Mucosa of descending colon (tissue), 3 donors: ENCODE measurements at regions not wholly inside any gene's neighbourhood (a gene's known extent, or its start where the extent isn't known, plus 50 kb on each side); places are given as distances from the start of the nearest gene placed in this dataset.
"Not testable (repeated sequence)": the region's sequence is repeated elsewhere in the genome, so short reads cannot be mapped to it uniquely, and the experiment has no call there.

Source experiments
- ATAC-seq: fragments of 200-7000 bp; cut with Tn5 transposase; one replicate; pipeline ENCODE4 v1.9.1; 2020; ENCODE audit warnings: mild to moderate bottlenecking, moderate library complexity
- DNase-seq, 3 donors: peaks; one replicate each; pipeline ENCODE4 v3.0.0-alpha.2; 2020
- H3K36me3 ChIP-seq: fragments of 200-600 bp; one replicate; pipeline ENCODE4 v1.8.0; 2021; ENCODE audit warnings: low read depth, mild to moderate bottlenecking
- H3K4me1 ChIP-seq: fragments of 200-600 bp; one replicate; pipeline ENCODE4 v1.8.0; 2021; ENCODE audit warnings: low read depth, mild to moderate bottlenecking
- H3K4me3 ChIP-seq: fragments of 200-600 bp; one replicate; pipeline ENCODE4 v1.8.0; 2021; ENCODE audit warnings: mild to moderate bottlenecking
- H3K9me3 ChIP-seq: fragments of 200-600 bp; one replicate; pipeline ENCODE4 v1.8.0; 2021; ENCODE audit warnings: mild to moderate bottlenecking
- CTCF ChIP-seq: fragments of 200-600 bp; IDR thresholded peaks from one replicate; pipeline ENCODE4 v1.8.0; 2022; ENCODE audit warnings: antibody characterized with exemption, mild to moderate bottlenecking
- intact Hi-C, 2 donors: fragments of 100-400 bp; cut with DNase I in 1 of 2; cut with micrococcal nuclease in 1 of 2; formaldehyde crosslinking; loops; one replicate each; pipeline versions ENCODE4 v1.11.0 to v1.11.1; 2022; cut with DNase I, micrococcal nuclease
- donor health status: DM: no; HTN: no; CAD: no; lungs with moderate emphysema.
- donor health status: DM: no; HTN: no; CAD: no.
- donor health status: DM: no; HTN: yes; CAD: no.

- H3K4me3 ChIP-seq = no peak overlapping the region
- ATAC-seq = no peak
- DNase-seq = peak in 1 of 3 donors; percentile 31
- no peaks in the 10 kb centered on the region for H3K4me1 ChIP-seq
- no peak for TF ChIP-seq CTCF
- H3K36me3 ChIP-seq = no peaks in the 10 kb centered on the region
- intact Hi-C loops = no loop called here
- H3K9me3 ChIP-seq = peaks cover 63% of the 10 kb centered on the region
These were observed 119.4 kb upstream of the FOXD4L5 start for GRCh38 chr9:65404232-65405006.

- Histone ChIP-seq H3K4me1 (no peaks in the 10 kb centered on the region), H3K9me3 (peaks cover 56% of the 10 kb centered on the region), H3K36me3 (no peaks in the 10 kb centered on the region), H3K4me3 (no peak overlapping the region)
- intact Hi-C loops = no loop called here
- DNase-seq (peak in 1 of 3 donors; percentile 32), ATAC-seq (no peak)
- no peak for TF ChIP-seq CTCF
These were observed 118.7 kb upstream of the FOXD4L5 start for GRCh38 chr9:65403721-65404120.

- H3K36me3 ChIP-seq, intact Hi-C loops, ATAC-seq, H3K4me3 ChIP-seq, H3K4me1 ChIP-seq: not testable (repeated sequence)
- H3K9me3 ChIP-seq = peaks cover 55% of the 10 kb centered on the region
- DNase-seq = peak in 1 of 3 donors; percentile 27
These were observed 118.1 kb upstream of the FOXD4L5 start for GRCh38 chr9:65403072-65403471.

- ATAC-seq, intact Hi-C loops, H3K36me3 ChIP-seq, H3K4me3 ChIP-seq, H3K4me1 ChIP-seq: not testable (repeated sequence)
- DNase-seq = peak in 1 of 3 donors; percentile 38
- H3K9me3 ChIP-seq = peaks cover 61% of the 10 kb centered on the region
These were observed 117.3 kb upstream of the FOXD4L5 start for GRCh38 chr9:65402206-65402870.

- H3K4me1 ChIP-seq, H3K4me3 ChIP-seq, ATAC-seq, H3K36me3 ChIP-seq, intact Hi-C loops: not testable (repeated sequence)
- DNase-seq = peak in 1 of 3 donors; percentile 33
- peaks cover 57% of the 10 kb centered on the region for H3K9me3 ChIP-seq
These were observed 116.5 kb upstream of the FOXD4L5 start for GRCh38 chr9:65401456-65402045.

- Histone ChIP-seq H3K4me3 (no peak overlapping the region), H3K4me1 (no peaks in the 10 kb centered on the region), H3K9me3 (peaks cover 57% of the 10 kb centered on the region), H3K36me3 (no peaks in the 10 kb centered on the region)
- TF ChIP-seq CTCF = no peak
- no peak for ATAC-seq
- peak in 1 of 3 donors; percentile 32 for DNase-seq
- intact Hi-C loops = no loop called here
These were observed 115.9 kb upstream of the FOXD4L5 start for GRCh38 chr9:65400886-65401285.

- peaks cover 40% of the 10 kb centered on the region for H3K9me3 ChIP-seq
- intact Hi-C loops, H3K4me1 ChIP-seq, ATAC-seq, H3K36me3 ChIP-seq, H3K4me3 ChIP-seq: not testable (repeated sequence)
- DNase-seq = peak in 1 of 3 donors; percentile 19
These were observed 113.0 kb upstream of the FOXD4L5 start for GRCh38 chr9:65397763-65398719.

- DNase-seq = peak in 1 of 3 donors; percentile 8
- intact Hi-C loops, H3K4me1 ChIP-seq, H3K36me3 ChIP-seq, H3K4me3 ChIP-seq, ATAC-seq: not testable (repeated sequence)
- H3K9me3 ChIP-seq = peaks cover 40% of the 10 kb centered on the region
These were observed 112.2 kb upstream of the FOXD4L5 start for GRCh38 chr9:65397226-65397625.

- H3K4me1 ChIP-seq, H3K4me3 ChIP-seq, intact Hi-C loops, H3K36me3 ChIP-seq, ATAC-seq: not testable (repeated sequence)
- peak in 1 of 3 donors; percentile 10 for DNase-seq
- H3K9me3 ChIP-seq = peaks cover 37% of the 10 kb centered on the region
These were observed 111.6 kb upstream of the FOXD4L5 start for GRCh38 chr9:65396601-65397000.

- H3K9me3 ChIP-seq = peaks cover 30% of the 10 kb centered on the region
- intact Hi-C loops, ATAC-seq, H3K4me1 ChIP-seq, H3K36me3 ChIP-seq, H3K4me3 ChIP-seq: not testable (repeated sequence)
- DNase-seq = peak in 1 of 3 donors; percentile 9
These were observed 110.8 kb upstream of the FOXD4L5 start for GRCh38 chr9:65395789-65396188.
